ENCODE measurements at regions not wholly inside any gene's neighbourhood (a gene's known extent, or its start where the extent isn't known, plus 50 kb on each side); places are given as distances from the start of the nearest gene placed in this dataset.
"Not testable (repeated sequence)": the region's sequence is repeated elsewhere in the genome, so short reads cannot be mapped to it uniquely, and the experiment has no call there.

DNA sequence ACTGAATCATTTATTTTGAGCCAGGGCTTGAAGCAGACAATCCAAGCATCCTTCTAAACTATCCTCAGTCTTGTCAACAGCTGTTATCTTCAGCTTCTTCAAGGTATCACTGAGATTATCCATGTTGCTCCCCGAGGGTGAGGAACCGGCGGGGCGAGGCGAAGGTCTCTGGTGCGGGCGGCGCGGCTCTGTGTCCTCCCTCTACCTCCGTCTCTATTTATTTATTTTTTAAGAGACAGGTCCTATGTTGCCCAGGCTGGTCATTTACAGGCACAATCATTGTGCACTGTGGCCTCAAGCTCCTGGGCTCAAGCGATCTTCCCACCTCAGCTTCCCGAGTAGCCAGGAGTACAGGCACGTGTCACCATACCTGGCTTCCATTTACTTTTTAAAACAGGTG lies 130.0 kb downstream of the SRGAP2 start:
- DNase-seq; H3K27me3 Mint-ChIP-seq; H3K9me3 Mint-ChIP-seq (ENCODE audit: insufficient read depth); H3K4me3 Mint-ChIP-seq; H3K27ac Mint-ChIP-seq; H3K27ac ChIP-seq (ENCODE audit: low read length in 2 of 2); ATAC-seq (ENCODE audit: low read depth); H3K27me3 ChIP-seq (replicated peaks in 1 of 4; ENCODE audit: control extremely low read depth in 1 of 4, control insufficient read depth in 3 of 4, insufficient read depth in 4 of 4, low read length in 3 of 4); H3K9ac ChIP-seq (ENCODE audit: low read length); H2AFZ ChIP-seq (ENCODE audit: insufficient read depth, low read depth, low read length, poor library complexity, severe bottlenecking); H3K4me2 ChIP-seq (replicated peaks; ENCODE audit: low read depth, low read length, poor library complexity, severe bottlenecking); intact Hi-C loops (cut with micrococcal nuclease); H3K4me3 ChIP-seq (ENCODE audit: control extremely low read depth in 1 of 5, extremely low read depth in 1 of 5, insufficient read depth in 1 of 5, low read depth in 2 of 5, low read length in 4 of 5); POLR2A ChIA-PET; H3K9me3 ChIP-seq (ENCODE audit: control extremely low read depth in 1 of 3, control insufficient read depth in 2 of 3, insufficient read depth in 1 of 3, low read length in 2 of 3); CTCF ChIA-PET; H4K20me1 ChIP-seq (ENCODE audit: control insufficient read depth, insufficient read depth, low read length, poor library complexity, severe bottlenecking); H3K79me2 ChIP-seq (ENCODE audit: control insufficient read depth, insufficient read depth, low read length); H3K36me3 ChIP-seq (replicated peaks in 1 of 2; ENCODE audit: control extremely low read depth in 1 of 2, control insufficient read depth in 1 of 2, extremely low read depth in 1 of 2, insufficient read depth in 2 of 2, low read length in 1 of 2); H3K4me1 Mint-ChIP-seq; H3K4me1 ChIP-seq (ENCODE audit: control insufficient read depth in 2 of 2, insufficient read depth in 2 of 2, low read length in 2 of 2): not testable (repeated sequence)
- no CpG with 5 or more reads among the region's 13 CpGs for WGBS (ENCODE audit: insufficient coverage)

DNA sequence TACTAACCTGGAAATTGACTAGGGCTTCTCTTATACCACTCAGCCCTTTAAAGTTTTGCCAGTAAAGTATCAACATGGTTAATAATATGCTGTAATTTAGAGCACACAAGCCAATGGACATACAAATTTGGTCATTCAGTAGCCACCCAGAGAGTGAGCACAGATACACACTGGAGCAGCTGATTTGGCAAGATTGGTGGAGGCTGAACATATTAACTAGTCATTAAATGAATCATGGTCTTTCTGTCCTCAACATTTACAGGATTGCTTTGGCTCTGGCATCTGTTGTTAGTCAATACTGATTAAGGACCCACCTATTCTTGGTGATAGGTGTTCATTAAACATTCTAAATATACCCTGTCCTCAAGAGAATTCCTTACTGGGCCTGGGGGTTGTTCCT lies 130.6 kb downstream of the SRGAP2 start:
- H3K9me3 Mint-ChIP-seq (ENCODE audit: insufficient read depth); H3K36me3 ChIP-seq (replicated peaks in 1 of 2; ENCODE audit: control extremely low read depth in 1 of 2, control insufficient read depth in 1 of 2, extremely low read depth in 1 of 2, insufficient read depth in 2 of 2, low read length in 1 of 2); H4K20me1 ChIP-seq (ENCODE audit: control insufficient read depth, insufficient read depth, low read length, poor library complexity, severe bottlenecking); CTCF ChIA-PET; H2AFZ ChIP-seq (ENCODE audit: insufficient read depth, low read depth, low read length, poor library complexity, severe bottlenecking); H3K27ac Mint-ChIP-seq; H3K9me3 ChIP-seq (ENCODE audit: control extremely low read depth in 1 of 3, control insufficient read depth in 2 of 3, insufficient read depth in 1 of 3, low read length in 2 of 3); intact Hi-C loops (cut with micrococcal nuclease); ATAC-seq (ENCODE audit: low read depth); H3K9ac ChIP-seq (ENCODE audit: low read length); H3K27me3 Mint-ChIP-seq; H3K79me2 ChIP-seq (ENCODE audit: control insufficient read depth, insufficient read depth, low read length); H3K4me3 Mint-ChIP-seq; H3K4me2 ChIP-seq (replicated peaks; ENCODE audit: low read depth, low read length, poor library complexity, severe bottlenecking); H3K4me1 Mint-ChIP-seq; H3K27ac ChIP-seq (ENCODE audit: low read length in 2 of 2); H3K4me1 ChIP-seq (ENCODE audit: control insufficient read depth in 2 of 2, insufficient read depth in 2 of 2, low read length in 2 of 2); DNase-seq; H3K27me3 ChIP-seq (replicated peaks in 1 of 4; ENCODE audit: control extremely low read depth in 1 of 4, control insufficient read depth in 3 of 4, insufficient read depth in 4 of 4, low read length in 3 of 4); H3K4me3 ChIP-seq (ENCODE audit: control extremely low read depth in 1 of 5, extremely low read depth in 1 of 5, insufficient read depth in 1 of 5, low read depth in 2 of 5, low read length in 4 of 5); POLR2A ChIA-PET: not testable (repeated sequence)

DNA sequence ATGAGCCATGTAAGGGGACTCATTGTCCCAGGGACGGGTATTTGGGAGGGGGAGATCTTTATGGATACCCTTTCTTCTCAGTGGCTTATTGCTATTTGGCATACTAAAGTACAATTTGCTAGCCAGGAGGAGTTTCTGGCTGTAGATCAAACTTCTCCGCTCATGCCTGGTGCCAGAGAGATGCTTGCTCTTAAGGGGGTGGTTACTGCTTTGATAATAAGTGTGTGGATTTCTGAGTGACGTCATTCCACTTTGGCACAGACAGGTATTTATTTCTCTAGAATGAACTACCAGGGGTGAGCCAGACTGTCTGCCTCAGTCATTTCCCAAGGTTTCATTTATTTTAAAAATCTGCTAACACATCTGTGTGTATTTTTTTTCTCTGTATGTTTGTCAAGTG lies 131.1 kb downstream of the SRGAP2 start:
- H3K9me3 ChIP-seq (ENCODE audit: control extremely low read depth in 1 of 3, control insufficient read depth in 2 of 3, insufficient read depth in 1 of 3, low read length in 2 of 3); H3K79me2 ChIP-seq (ENCODE audit: control insufficient read depth, insufficient read depth, low read length); POLR2A ChIA-PET; CTCF ChIA-PET; H3K27me3 ChIP-seq (replicated peaks in 1 of 4; ENCODE audit: control extremely low read depth in 1 of 4, control insufficient read depth in 3 of 4, insufficient read depth in 4 of 4, low read length in 3 of 4); H3K9ac ChIP-seq (ENCODE audit: low read length); H3K36me3 ChIP-seq (replicated peaks in 1 of 2; ENCODE audit: control extremely low read depth in 1 of 2, control insufficient read depth in 1 of 2, extremely low read depth in 1 of 2, insufficient read depth in 2 of 2, low read length in 1 of 2); DNase-seq; ATAC-seq (ENCODE audit: low read depth); H3K27ac ChIP-seq (ENCODE audit: low read length in 2 of 2); H3K4me3 ChIP-seq (ENCODE audit: control extremely low read depth in 1 of 5, extremely low read depth in 1 of 5, insufficient read depth in 1 of 5, low read depth in 2 of 5, low read length in 4 of 5); H3K9me3 Mint-ChIP-seq (ENCODE audit: insufficient read depth); intact Hi-C loops (cut with micrococcal nuclease); H4K20me1 ChIP-seq (ENCODE audit: control insufficient read depth, insufficient read depth, low read length, poor library complexity, severe bottlenecking); H3K4me3 Mint-ChIP-seq; H3K27ac Mint-ChIP-seq; H3K4me1 ChIP-seq (ENCODE audit: control insufficient read depth in 2 of 2, insufficient read depth in 2 of 2, low read length in 2 of 2); H3K27me3 Mint-ChIP-seq; H2AFZ ChIP-seq (ENCODE audit: insufficient read depth, low read depth, low read length, poor library complexity, severe bottlenecking); H3K4me1 Mint-ChIP-seq; H3K4me2 ChIP-seq (replicated peaks; ENCODE audit: low read depth, low read length, poor library complexity, severe bottlenecking): not testable (repeated sequence)
- WGBS (ENCODE audit: insufficient coverage): no CpG with 5 or more reads among the region's 3 CpGs

DNA sequence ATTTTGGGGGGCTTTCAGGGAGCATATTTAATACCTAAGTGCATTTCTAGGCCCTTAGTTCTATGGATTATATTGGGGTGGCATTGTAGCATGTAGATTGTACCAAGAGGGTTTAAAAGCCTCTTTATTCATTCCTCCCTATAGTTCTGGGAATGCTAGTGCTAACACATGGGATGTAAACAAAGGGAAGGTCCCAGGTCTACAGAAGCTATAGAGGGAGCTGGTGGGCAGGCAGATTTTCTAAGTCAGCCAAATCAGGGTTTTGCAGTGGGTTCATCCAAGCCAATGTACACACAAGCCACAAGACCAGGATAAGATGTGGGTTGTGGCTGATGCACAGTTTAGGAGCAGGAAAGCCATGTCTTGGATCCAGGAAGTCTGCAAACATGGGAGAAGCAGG lies 131.8 kb downstream of the SRGAP2 start:
- H2AFZ ChIP-seq (ENCODE audit: insufficient read depth, low read depth, low read length, poor library complexity, severe bottlenecking); H3K9me3 ChIP-seq (ENCODE audit: control extremely low read depth in 1 of 3, control insufficient read depth in 2 of 3, insufficient read depth in 1 of 3, low read length in 2 of 3); H3K27me3 ChIP-seq (replicated peaks in 1 of 4; ENCODE audit: control extremely low read depth in 1 of 4, control insufficient read depth in 3 of 4, insufficient read depth in 4 of 4, low read length in 3 of 4); H3K9ac ChIP-seq (ENCODE audit: low read length); H3K36me3 ChIP-seq (replicated peaks in 1 of 2; ENCODE audit: control extremely low read depth in 1 of 2, control insufficient read depth in 1 of 2, extremely low read depth in 1 of 2, insufficient read depth in 2 of 2, low read length in 1 of 2); H3K4me3 ChIP-seq (ENCODE audit: control extremely low read depth in 1 of 5, extremely low read depth in 1 of 5, insufficient read depth in 1 of 5, low read depth in 2 of 5, low read length in 4 of 5); POLR2A ChIA-PET; H3K9me3 Mint-ChIP-seq (ENCODE audit: insufficient read depth); CTCF ChIA-PET; DNase-seq; H3K27ac Mint-ChIP-seq; H3K79me2 ChIP-seq (ENCODE audit: control insufficient read depth, insufficient read depth, low read length); ATAC-seq (ENCODE audit: low read depth); H3K4me1 ChIP-seq (ENCODE audit: control insufficient read depth in 2 of 2, insufficient read depth in 2 of 2, low read length in 2 of 2); H3K4me3 Mint-ChIP-seq; H3K27me3 Mint-ChIP-seq; intact Hi-C loops (cut with micrococcal nuclease); H3K4me2 ChIP-seq (replicated peaks; ENCODE audit: low read depth, low read length, poor library complexity, severe bottlenecking); H3K4me1 Mint-ChIP-seq; H4K20me1 ChIP-seq (ENCODE audit: control insufficient read depth, insufficient read depth, low read length, poor library complexity, severe bottlenecking); H3K27ac ChIP-seq (ENCODE audit: low read length in 2 of 2): not testable (repeated sequence)
